Kidney (tissue), 13 donors: ENCODE measurements at regions not wholly inside any gene's neighbourhood (a gene's known extent, or its start where the extent isn't known, plus 50 kb on each side); places are given as distances from the start of the nearest gene placed in this dataset.

Source experiments
- DNase-seq, 5 donors: peaks; one replicate each; pipeline ENCODE4 v3.0.0-alpha.2; 2013 to 2020
- FAIRE-seq: peaks from 2 replicates; lab custom pipeline; 2012; peaks lifted over from hg19 to GRCh38; lab: Jason Lieb, UNC
- H3K27ac ChIP-seq, 2 donors: one replicate each; pipeline ENCODE4 v1.7.0; 2013; ENCODE audit warnings: low read depth in 2 of 2, low read length in 2 of 2, inconsistent platforms in 1 of 2
- H3K27me3 ChIP-seq: one replicate; pipeline ENCODE4 v1.7.1; 2013; ENCODE audit warnings: low read length, inconsistent platforms; ENCODE audit not compliant: control insufficient read depth, insufficient read depth
- H3K36me3 ChIP-seq, 3 donors: one replicate each; pipeline versions ENCODE4 v1.7.0 to v1.7.1; 2013; ENCODE audit warnings: low read length in 3 of 3, control low read depth in 1 of 3, inconsistent platforms in 1 of 3; ENCODE audit not compliant: insufficient read depth in 3 of 3, control insufficient read depth in 2 of 3
- H3K4me1 ChIP-seq, 3 donors: one replicate each; pipeline versions ENCODE4 v1.7.0 to v1.7.1; 2013; ENCODE audit warnings: low read length in 3 of 3, inconsistent platforms in 1 of 3, low read depth in 1 of 3; ENCODE audit not compliant: control insufficient read depth in 2 of 3, insufficient read depth in 2 of 3
- H3K4me3 ChIP-seq, 3 donors: one replicate each; pipeline versions ENCODE4 v1.7.0 to v1.8.1; 2013; ENCODE audit warnings: low read length in 3 of 3, control low read depth in 1 of 3, inconsistent platforms in 1 of 3
- H3K9ac ChIP-seq, 3 donors: one replicate each; pipeline versions ENCODE4 v1.7.0 to v1.7.1; 2013; ENCODE audit warnings: low read length in 3 of 3, control low read depth in 1 of 3, inconsistent platforms in 1 of 3
- H3K9me3 ChIP-seq, 3 donors: one replicate each; pipeline versions ENCODE4 v1.7.0 to v1.7.1; 2013; ENCODE audit warnings: low read length in 3 of 3, control low read depth in 1 of 3, inconsistent platforms in 1 of 3; ENCODE audit not compliant: control insufficient read depth in 2 of 3, insufficient read depth in 1 of 3
- CTCF ChIP-seq: IDR thresholded peaks from 3 replicates; pipeline ENCODE4 v1.5.1; 2012; ENCODE audit warnings: mild to moderate bottlenecking, moderate library complexity, borderline replicate concordance; ENCODE audit not compliant: insufficient read depth; ENCODE audit errors: extremely low read depth
- intact Hi-C: fragments of 100-400 bp; cut with DNase I; formaldehyde crosslinking; loops from one replicate; pipeline ENCODE4 v1.11.1; 2022
- donor health status: control.
- donor health status: control.
- donor health status: control.
- donor health status: control.
- donor health status: control.
- donor health status: DM: yes; HTN: yes; CAD: no.
- donor health status: Normal renal cell carcinoma (clear cell type).

GRCh38 chr5:110077147-110077546 is 387.4 kb downstream of the MAN2A1 start:
- Histone ChIP-seq H3K9me3 (peaks cover 0 to 15% (median 0%) of the 10 kb centered on the region in 3 donors), H3K4me1 (no peaks in the 10 kb centered on the region), H3K4me3 (no peak overlapping the region), H3K27ac (no peak overlapping the region), H3K36me3 (no peaks in the 10 kb centered on the region), H3K9ac (no peak overlapping the region), H3K27me3 (no peaks in the 10 kb centered on the region)
- intact Hi-C loops = no loop called here
- FAIRE-seq (no peak), DNase-seq (no peak)
- TF ChIP-seq CTCF = no peak

- TF ChIP-seq CTCF = no peak
- no peak for FAIRE-seq
Measured at GRCh38 chr5:110082194-110082593, 392.5 kb downstream of the MAN2A1 start.

GRCh38 chr5:110082863-110083262 is 393.1 kb downstream of the MAN2A1 start:
- Histone ChIP-seq H3K9ac (no peak overlapping the region), H3K36me3 (no peaks in the 10 kb centered on the region), H3K27ac (no peak overlapping the region), H3K9me3 (no peaks in the 10 kb centered on the region), H3K4me3 (no peak overlapping the region), H3K27me3 (no peaks in the 10 kb centered on the region), H3K4me1 (no peaks in the 10 kb centered on the region)
- no peak for DNase-seq
- no peak for FAIRE-seq
- intact Hi-C loops = no loop called here
- no peak for TF ChIP-seq CTCF

More at GRCh38 chr5:110082194-110082593, 392.5 kb downstream of the MAN2A1 start:
- no peak for DNase-seq
- no peaks in the 10 kb centered on the region for H3K4me1 ChIP-seq
- H3K27ac ChIP-seq = no peak overlapping the region
- intact Hi-C loops = no loop called here
- H3K9me3 ChIP-seq = no peaks in the 10 kb centered on the region
- H3K9ac ChIP-seq = no peak overlapping the region
- H3K27me3 ChIP-seq = no peaks in the 10 kb centered on the region
- no peak overlapping the region for H3K4me3 ChIP-seq
- no peaks in the 10 kb centered on the region for H3K36me3 ChIP-seq

- no peak overlapping the region for H3K4me3 ChIP-seq
- no peaks in the 10 kb centered on the region for H3K36me3 ChIP-seq
- FAIRE-seq (no peak), DNase-seq (no peak)
- TF ChIP-seq CTCF = no peak
- no peaks in the 10 kb centered on the region for H3K9me3 ChIP-seq
- no peak overlapping the region for H3K9ac ChIP-seq
- H3K27ac ChIP-seq = no peak overlapping the region
- H3K4me1 ChIP-seq = no peaks in the 10 kb centered on the region
- H3K27me3 ChIP-seq = no peaks in the 10 kb centered on the region
- intact Hi-C loops = no loop called here
Measured at GRCh38 chr5:110085826-110086225, 396.1 kb downstream of the MAN2A1 start.
